HCT116 (cell line): ENCODE measurements at regions not wholly inside any gene's neighbourhood (a gene's known extent, or its start where the extent isn't known, plus 50 kb on each side); places are given as distances from the start of the nearest gene placed in this dataset.

Source experiments
- EZH2 ChIP-seq: fragments of 200-600 bp; sonication (generic); IDR thresholded peaks from 2 replicates; pipeline ENCODE4 v1.6.1; 2017; ENCODE audit warnings: antibody characterized with exemption, mixed run types
- RAD21 ChIP-seq: IDR thresholded peaks from 2 replicates; pipeline ENCODE4 v1.6.1; 2012; ENCODE audit warnings: low read depth, mild to moderate bottlenecking
- SRF ChIP-seq: IDR thresholded peaks from 2 replicates; pipeline ENCODE4 v1.6.1; 2012; ENCODE audit warnings: low read depth
- TF ChIP-seq, protein P1 (sequence below), 3 experiments: fragments of 200-600 bp in 1 of 3; sonication (generic) in 1 of 3; IDR thresholded peaks in 2 of 3; conservative IDR thresholded peaks in 1 of 3; 2 replicates each; pipeline ENCODE4 v1.5.1; 2012 to 2017; ENCODE audit warnings: low read depth in 2 of 3, low read length in 2 of 3, antibody characterized with exemption in 1 of 3, borderline replicate concordance in 1 of 3, control low read depth in 1 of 3, mild to moderate bottlenecking in 1 of 3, mixed read lengths in 1 of 3, mixed run types in 1 of 3, moderate library complexity in 1 of 3; ENCODE audit not compliant: insufficient read depth in 1 of 3

DNA sequence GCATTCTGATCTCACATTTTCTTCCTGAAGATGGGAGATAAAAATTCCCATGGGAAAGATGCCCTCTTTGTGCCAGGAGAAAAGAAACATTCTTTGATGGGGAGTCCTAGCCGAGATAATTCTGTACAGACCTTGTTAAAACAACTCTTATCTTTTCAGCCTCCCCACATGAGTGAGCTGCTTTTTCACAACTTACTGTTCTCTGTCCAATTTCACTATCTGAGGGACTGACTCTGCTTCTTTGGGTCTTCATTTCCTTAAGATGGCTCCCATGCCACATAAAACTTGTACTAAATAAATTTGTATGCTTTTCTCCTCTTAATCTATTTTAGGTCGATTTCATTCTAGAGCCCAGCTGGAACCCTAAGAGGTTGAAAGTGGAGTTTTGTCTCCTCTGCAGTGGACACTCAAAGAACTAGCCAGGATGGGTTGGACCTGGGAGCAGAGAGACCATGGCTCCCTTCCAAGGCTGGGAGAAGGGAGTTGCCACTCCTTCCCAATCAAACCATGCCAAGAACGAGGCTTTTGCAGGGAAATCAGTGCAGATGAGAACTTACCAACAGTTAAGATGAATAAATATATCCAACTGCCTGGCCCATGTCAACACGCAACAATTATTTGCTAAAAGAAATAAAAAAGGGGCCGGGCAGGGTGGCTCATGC is 285.8 kb upstream of the SULF2 start:
- TF ChIP-seq, protein P1, sequence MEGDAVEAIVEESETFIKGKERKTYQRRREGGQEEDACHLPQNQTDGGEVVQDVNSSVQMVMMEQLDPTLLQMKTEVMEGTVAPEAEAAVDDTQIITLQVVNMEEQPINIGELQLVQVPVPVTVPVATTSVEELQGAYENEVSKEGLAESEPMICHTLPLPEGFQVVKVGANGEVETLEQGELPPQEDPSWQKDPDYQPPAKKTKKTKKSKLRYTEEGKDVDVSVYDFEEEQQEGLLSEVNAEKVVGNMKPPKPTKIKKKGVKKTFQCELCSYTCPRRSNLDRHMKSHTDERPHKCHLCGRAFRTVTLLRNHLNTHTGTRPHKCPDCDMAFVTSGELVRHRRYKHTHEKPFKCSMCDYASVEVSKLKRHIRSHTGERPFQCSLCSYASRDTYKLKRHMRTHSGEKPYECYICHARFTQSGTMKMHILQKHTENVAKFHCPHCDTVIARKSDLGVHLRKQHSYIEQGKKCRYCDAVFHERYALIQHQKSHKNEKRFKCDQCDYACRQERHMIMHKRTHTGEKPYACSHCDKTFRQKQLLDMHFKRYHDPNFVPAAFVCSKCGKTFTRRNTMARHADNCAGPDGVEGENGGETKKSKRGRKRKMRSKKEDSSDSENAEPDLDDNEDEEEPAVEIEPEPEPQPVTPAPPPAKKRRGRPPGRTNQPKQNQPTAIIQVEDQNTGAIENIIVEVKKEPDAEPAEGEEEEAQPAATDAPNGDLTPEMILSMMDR (IDR thresholded peaks at IDR 0.05 in 2 of 3, conservative IDR thresholded peaks at IDR 0.05 in 1 of 3; ENCODE audit: borderline replicate concordance in 1 of 3, insufficient read depth in 1 of 3, low read depth in 2 of 3, low read length in 2 of 3): no peak
- no peak for TF ChIP-seq RAD21
- TF ChIP-seq SRF: no peak
- TF ChIP-seq EZH2: no peak
